ENCODE measurements at regions not wholly inside any gene's neighbourhood (a gene's known extent, or its start where the extent isn't known, plus 50 kb on each side); places are given as distances from the start of the nearest gene placed in this dataset.

DNA sequence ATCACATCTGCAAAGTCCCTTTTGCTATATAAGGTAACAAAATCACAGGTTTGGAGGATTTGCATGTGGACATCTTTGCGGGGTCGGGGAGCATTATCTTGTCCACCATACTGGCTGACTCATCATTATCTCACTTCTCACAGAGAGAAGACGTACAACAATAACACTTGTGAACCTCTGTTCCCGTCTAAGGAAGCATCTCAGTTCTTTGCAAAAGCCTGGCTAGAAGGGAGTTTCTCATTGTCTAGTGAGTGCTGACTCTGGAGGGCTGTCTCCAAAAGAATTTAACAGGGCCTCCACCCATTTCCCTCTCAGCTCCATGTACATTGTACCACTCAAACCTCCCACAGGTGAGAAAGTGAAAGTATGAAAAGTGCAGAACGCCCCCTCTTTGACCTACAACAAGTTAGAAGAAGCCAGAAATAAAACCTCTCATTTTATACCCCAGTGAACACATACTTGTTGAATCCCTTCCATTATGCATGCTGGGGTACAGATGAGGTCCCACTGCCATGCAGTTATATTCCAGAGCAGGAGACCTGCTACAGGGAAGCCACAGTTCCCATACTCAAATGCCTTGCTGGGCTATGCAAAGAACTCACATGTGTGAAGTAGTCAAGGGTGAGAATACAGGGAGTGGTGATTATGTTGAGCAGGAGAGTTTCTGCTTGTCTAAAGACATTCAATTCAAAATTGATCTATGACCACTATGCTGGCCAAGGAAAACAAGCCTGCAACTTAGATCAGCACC lies 121.7 kb upstream of the PRDX6 start (continued):
- TF ChIP-seq SIX5 (IDR thresholded peaks at IDR 0.05; ENCODE audit: low read depth, low read length, severe bottlenecking) = no peak
- TF ChIP-seq EZH2 (IDR thresholded peaks at IDR 0.05; ENCODE audit: borderline replicate concordance, control insufficient read depth, low read depth, low read length) = no peak
- TF ChIP-seq RCOR1 (conservative IDR thresholded peaks at IDR 0.05; ENCODE audit: low read depth, low read length) = no peak
- TF ChIP-seq IKZF1 (conservative IDR thresholded peaks at IDR 0.05) = peak; percentile 68; the same call in 1 of the 2 replicates
- TF ChIP-seq REST (IDR thresholded peaks at IDR 0.05; ENCODE audit: low read depth, low read length) = no peak
- no peak for TF ChIP-seq KDM1A (IDR thresholded peaks at IDR 0.05; ENCODE audit: borderline replicate concordance)
- TF ChIP-seq, protein P1, sequence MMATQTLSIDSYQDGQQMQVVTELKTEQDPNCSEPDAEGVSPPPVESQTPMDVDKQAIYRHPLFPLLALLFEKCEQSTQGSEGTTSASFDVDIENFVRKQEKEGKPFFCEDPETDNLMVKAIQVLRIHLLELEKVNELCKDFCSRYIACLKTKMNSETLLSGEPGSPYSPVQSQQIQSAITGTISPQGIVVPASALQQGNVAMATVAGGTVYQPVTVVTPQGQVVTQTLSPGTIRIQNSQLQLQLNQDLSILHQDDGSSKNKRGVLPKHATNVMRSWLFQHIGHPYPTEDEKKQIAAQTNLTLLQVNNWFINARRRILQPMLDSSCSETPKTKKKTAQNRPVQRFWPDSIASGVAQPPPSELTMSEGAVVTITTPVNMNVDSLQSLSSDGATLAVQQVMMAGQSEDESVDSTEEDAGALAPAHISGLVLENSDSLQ (IDR thresholded peaks at IDR 0.05) = no peak
- no peak for TF ChIP-seq ZNF207 (IDR thresholded peaks at IDR 0.05; ENCODE audit: borderline replicate concordance)
- TF ChIP-seq SUZ12 (IDR thresholded peaks at IDR 0.05; ENCODE audit: unreplicated experiment) = no peak
- TF ChIP-seq, protein P2, sequence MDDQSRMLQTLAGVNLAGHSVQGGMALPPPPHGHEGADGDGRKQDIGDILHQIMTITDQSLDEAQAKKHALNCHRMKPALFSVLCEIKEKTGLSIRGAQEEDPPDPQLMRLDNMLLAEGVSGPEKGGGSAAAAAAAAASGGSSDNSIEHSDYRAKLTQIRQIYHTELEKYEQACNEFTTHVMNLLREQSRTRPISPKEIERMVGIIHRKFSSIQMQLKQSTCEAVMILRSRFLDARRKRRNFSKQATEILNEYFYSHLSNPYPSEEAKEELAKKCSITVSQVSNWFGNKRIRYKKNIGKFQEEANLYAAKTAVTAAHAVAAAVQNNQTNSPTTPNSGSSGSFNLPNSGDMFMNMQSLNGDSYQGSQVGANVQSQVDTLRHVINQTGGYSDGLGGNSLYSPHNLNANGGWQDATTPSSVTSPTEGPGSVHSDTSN (IDR thresholded peaks at IDR 0.05; ENCODE audit: insufficient replicate concordance, low read depth, low read length) = no peak
- TF ChIP-seq NFYB (IDR thresholded peaks at IDR 0.05; ENCODE audit: insufficient read depth, low read depth, low read length) = no peak
- TF ChIP-seq PRDM15 (CRISPR knock-in tag; IDR thresholded peaks at IDR 0.05) = no peak
- TF ChIP-seq FOXK2 (IDR thresholded peaks at IDR 0.05) = no peak
- TF ChIP-seq JUND (IDR thresholded peaks at IDR 0.05; ENCODE audit: low read depth, low read length) = no peak
- no peak for TF ChIP-seq RBBP5 (conservative IDR thresholded peaks at IDR 0.05)
- TF ChIP-seq SIN3A (IDR thresholded peaks at IDR 0.05; ENCODE audit: low read depth, low read length) = no peak
- 0 out of 2 replicates have a peak, but pooled peaks have one; percentile 33 for TF ChIP-seq NBN (IDR thresholded peaks at IDR 0.05)
- no peak for TF ChIP-seq ZZZ3 (IDR thresholded peaks at IDR 0.05; ENCODE audit: control insufficient read depth, insufficient read length, low read depth)
- TF ChIP-seq DPF2 (IDR thresholded peaks at IDR 0.05) = peak; percentile 85
- TF ChIP-seq ATF2 (IDR thresholded peaks at IDR 0.05; ENCODE audit: low read length) = peak; percentile 69; the same call in 1 of the 2 replicates

All from GM12878 (cell line).